CD4-positive, CD25-positive, alpha-beta regulatory T cell (primary cell): ENCODE measurements at regions not wholly inside any gene's neighbourhood (a gene's known extent, or its start where the extent isn't known, plus 50 kb on each side); places are given as distances from the start of the nearest gene placed in this dataset.

Source experiments
- ATAC-seq, 2 donors: fragments of 150-1000 bp; cut with Tn5 transposase; one replicate each; pipeline ENCODE4 v1.10.0; 2021; ENCODE audit warnings: low read depth in 2 of 2, moderate number of reproducible peaks in 2 of 2, moderate library complexity in 1 of 2
- DNase-seq, 3 donors: peaks; one replicate each; pipeline versions ENCODE4 v3.0.0 to v3.0.0-alpha.2; 2012 to 2022; ENCODE audit warnings: mixed read lengths in 1 of 3
- H3K27ac ChIP-seq: one replicate; pipeline ENCODE4 v1.7.0; 2013; ENCODE audit warnings: mild to moderate bottlenecking, low read length; ENCODE audit not compliant: insufficient read depth, poor library complexity, severe bottlenecking
- H3K27me3 ChIP-seq: one replicate; pipeline ENCODE4 v1.7.0; 2013; ENCODE audit warnings: low read length; ENCODE audit not compliant: control insufficient read depth, insufficient read depth
- H3K36me3 ChIP-seq: one replicate; pipeline ENCODE4 v1.7.0; 2013; ENCODE audit warnings: mild to moderate bottlenecking, low read length, moderate library complexity; ENCODE audit not compliant: control insufficient read depth, insufficient read depth
- H3K4me1 ChIP-seq: 2 replicates; pipeline ENCODE4 v1.7.0; 2013; ENCODE audit warnings: mild to moderate bottlenecking, low read length; ENCODE audit not compliant: insufficient read depth, control insufficient read depth, poor library complexity, severe bottlenecking
- H3K4me3 ChIP-seq: one replicate; pipeline ENCODE4 v1.7.0; 2013; ENCODE audit warnings: low read depth, mild to moderate bottlenecking, low read length, moderate library complexity
- H3K9me3 ChIP-seq, 2 experiments: 1 replicate in 1 of 2; 2 replicates in 1 of 2; pipeline ENCODE4 v1.7.0; 2013; ENCODE audit warnings: low read length in 2 of 2, mild to moderate bottlenecking in 1 of 2, moderate library complexity in 1 of 2; ENCODE audit not compliant: control insufficient read depth in 2 of 2
- H3K27ac Mint-ChIP-seq, 3 donors: one replicate each; pipeline ENCODE4 v1.8.0; 2020 to 2022; ENCODE audit warnings: mild to moderate bottlenecking in 3 of 3, mixed read lengths in 3 of 3, moderate library complexity in 2 of 3
- H3K27me3 Mint-ChIP-seq: one replicate; pipeline ENCODE4 v1.8.0; 2022; ENCODE audit warnings: mild to moderate bottlenecking, mixed read lengths
- H3K36me3 Mint-ChIP-seq: one replicate; pipeline ENCODE4 v1.8.0; 2020; ENCODE audit warnings: mixed read lengths
- H3K4me1 Mint-ChIP-seq, 4 donors: one replicate each; pipeline ENCODE4 v1.8.0; 2020 to 2022; ENCODE audit warnings: mixed read lengths in 4 of 4, mild to moderate bottlenecking in 1 of 4
- H3K4me3 Mint-ChIP-seq, 4 donors: one replicate each; pipeline ENCODE4 v1.8.0; 2020 to 2022; ENCODE audit warnings: mild to moderate bottlenecking in 4 of 4, mixed read lengths in 4 of 4, moderate library complexity in 3 of 4
- H3K9me3 Mint-ChIP-seq, 7 donors: one replicate each; pipeline ENCODE4 v1.8.0; 2020 to 2022; ENCODE audit warnings: mixed read lengths in 7 of 7, mild to moderate bottlenecking in 3 of 7, moderate library complexity in 2 of 7

- H3K4me3 Mint-ChIP-seq, result no peak overlapping the region
These were observed 586.1 kb upstream of the CDH6 start for GRCh38 chr5:30607301-30607894.

GRCh38 chr5:30605693-30606268, 587.7 kb upstream of the CDH6 start:
- H3K36me3 Mint-ChIP-seq, result no peaks in the 10 kb centered on the region
- DNase-seq, result no peak
- no peaks in the 10 kb centered on the region for H3K36me3 ChIP-seq
- no peak for ATAC-seq
- no peaks in the 10 kb centered on the region for H3K27me3 Mint-ChIP-seq
- H3K27ac Mint-ChIP-seq, result no peak overlapping the region
- H3K27ac ChIP-seq, result no peak overlapping the region
- H3K9me3 Mint-ChIP-seq, result peaks cover 0 to 12% (median 3%) of the 10 kb centered on the region in 7 donors
- no peaks in the 10 kb centered on the region for H3K4me1 Mint-ChIP-seq
- H3K27me3 ChIP-seq, result no peaks in the 10 kb centered on the region
- no peaks in the 10 kb centered on the region for H3K4me1 ChIP-seq
- H3K4me3 ChIP-seq, result no peak overlapping the region
- H3K4me3 Mint-ChIP-seq, result no peak overlapping the region
- H3K9me3 ChIP-seq, result peaks cover 0 to 2% of the 10 kb centered on the region in 2 experiments

More at GRCh38 chr5:30607301-30607894, 586.1 kb upstream of the CDH6 start:
- H3K36me3 Mint-ChIP-seq, result no peaks in the 10 kb centered on the region
- no peaks in the 10 kb centered on the region for H3K4me1 Mint-ChIP-seq
- no peaks in the 10 kb centered on the region for H3K27me3 Mint-ChIP-seq
- Histone ChIP-seq H3K9me3 (peaks cover 0 to 2% of the 10 kb centered on the region in 2 experiments), H3K4me1 (no peaks in the 10 kb centered on the region), H3K4me3 (no peak overlapping the region), H3K27me3 (no peaks in the 10 kb centered on the region), H3K36me3 (no peaks in the 10 kb centered on the region), H3K27ac (no peak overlapping the region)
- DNase-seq, result no peak
- H3K27ac Mint-ChIP-seq, result no peak overlapping the region
- H3K9me3 Mint-ChIP-seq, result peaks cover 0 to 16% (median 4%) of the 10 kb centered on the region in 7 donors
- ATAC-seq, result no peak

GRCh38 chr5:30604648-30605262, 588.7 kb upstream of the CDH6 start:
- no peaks in the 10 kb centered on the region for H3K36me3 ChIP-seq
- no peak overlapping the region for H3K4me3 Mint-ChIP-seq
- H3K27ac Mint-ChIP-seq, result no peak overlapping the region
- H3K9me3 ChIP-seq, result peaks cover 0 to 2% of the 10 kb centered on the region in 2 experiments
- H3K4me3 ChIP-seq, result no peak overlapping the region
- no peaks in the 10 kb centered on the region for H3K4me1 ChIP-seq
- DNase-seq (no peak), ATAC-seq (no peak)
- peaks cover 0 to 13% (median 3%) of the 10 kb centered on the region in 7 donors for H3K9me3 Mint-ChIP-seq
- H3K36me3 Mint-ChIP-seq, result no peaks in the 10 kb centered on the region
- H3K27ac ChIP-seq, result no peak overlapping the region
- H3K27me3 Mint-ChIP-seq, result no peaks in the 10 kb centered on the region
- no peaks in the 10 kb centered on the region for H3K27me3 ChIP-seq
- no peaks in the 10 kb centered on the region for H3K4me1 Mint-ChIP-seq

GRCh38 chr5:30600892-30601291, 592.6 kb upstream of the CDH6 start:
- Mint-ChIP-seq H3K27me3 (no peaks in the 10 kb centered on the region), H3K4me3 (no peak overlapping the region), H3K9me3 (peaks cover 0 to 21% (median 6%) of the 10 kb centered on the region in 7 donors), H3K36me3 (no peaks in the 10 kb centered on the region), H3K27ac (no peak overlapping the region), H3K4me1 (no peaks in the 10 kb centered on the region)
- H3K27ac ChIP-seq, result no peak overlapping the region
- DNase-seq, result no peak
- H3K36me3 ChIP-seq, result no peaks in the 10 kb centered on the region
- no peaks in the 10 kb centered on the region for H3K4me1 ChIP-seq
- ATAC-seq, result no peak
- no peaks in the 10 kb centered on the region for H3K9me3 ChIP-seq
- H3K27me3 ChIP-seq, result no peaks in the 10 kb centered on the region
- no peak overlapping the region for H3K4me3 ChIP-seq

GRCh38 chr5:30596495-30597064, 596.9 kb upstream of the CDH6 start:
- Mint-ChIP-seq H3K36me3 (no peaks in the 10 kb centered on the region), H3K9me3 (peaks cover 0 to 37% (median 15%) of the 10 kb centered on the region in 7 donors), H3K27me3 (no peaks in the 10 kb centered on the region), H3K4me1 (no peaks in the 10 kb centered on the region), H3K27ac (no peak overlapping the region), H3K4me3 (no peak overlapping the region)
- DNase-seq (no peak), ATAC-seq (no peak)
- no peaks in the 10 kb centered on the region for H3K4me1 ChIP-seq
- H3K27me3 ChIP-seq, result no peaks in the 10 kb centered on the region
- H3K9me3 ChIP-seq, result peaks cover 0 to 6% of the 10 kb centered on the region in 2 experiments
- no peaks in the 10 kb centered on the region for H3K36me3 ChIP-seq
- H3K4me3 ChIP-seq, result no peak overlapping the region
- H3K27ac ChIP-seq, result no peak overlapping the region

GRCh38 chr5:30594331-30594730, 599.2 kb upstream of the CDH6 start:
- Histone ChIP-seq H3K36me3 (no peaks in the 10 kb centered on the region), H3K27ac (no peak overlapping the region), H3K9me3 (peaks cover 0 to 6% of the 10 kb centered on the region in 2 experiments), H3K4me1 (no peaks in the 10 kb centered on the region), H3K27me3 (no peaks in the 10 kb centered on the region), H3K4me3 (no peak overlapping the region)
- no peak for DNase-seq
- ATAC-seq, result no peak
- H3K27me3 Mint-ChIP-seq, result no peaks in the 10 kb centered on the region
- no peaks in the 10 kb centered on the region for H3K4me1 Mint-ChIP-seq
- H3K9me3 Mint-ChIP-seq, result peaks cover 1 to 39% (median 14%) of the 10 kb centered on the region in 7 donors
- H3K4me3 Mint-ChIP-seq, result no peak overlapping the region
- no peak overlapping the region for H3K27ac Mint-ChIP-seq
- no peaks in the 10 kb centered on the region for H3K36me3 Mint-ChIP-seq

- H3K27ac ChIP-seq, result no peak overlapping the region
- H3K27me3 Mint-ChIP-seq, result no peaks in the 10 kb centered on the region
- no peaks in the 10 kb centered on the region for H3K4me1 ChIP-seq
- no peaks in the 10 kb centered on the region for H3K36me3 ChIP-seq
- peaks cover 0 to 32% (median 9%) of the 10 kb centered on the region in 7 donors for H3K9me3 Mint-ChIP-seq
- H3K4me3 Mint-ChIP-seq, result no peak overlapping the region
- H3K4me3 ChIP-seq, result no peak overlapping the region
- no peaks in the 10 kb centered on the region for H3K27me3 ChIP-seq
- ATAC-seq (no peak), DNase-seq (no peak)
- H3K9me3 ChIP-seq, result peaks cover 0 to 6% of the 10 kb centered on the region in 2 experiments
- H3K36me3 Mint-ChIP-seq, result no peaks in the 10 kb centered on the region
- no peak overlapping the region for H3K27ac Mint-ChIP-seq
- H3K4me1 Mint-ChIP-seq, result no peaks in the 10 kb centered on the region
These were observed 600.7 kb upstream of the CDH6 start for GRCh38 chr5:30592833-30593232.
